ENCODE measurements at regions not wholly inside any gene's neighbourhood (a gene's known extent, or its start where the extent isn't known, plus 50 kb on each side); places are given as distances from the start of the nearest gene placed in this dataset.

DNA sequence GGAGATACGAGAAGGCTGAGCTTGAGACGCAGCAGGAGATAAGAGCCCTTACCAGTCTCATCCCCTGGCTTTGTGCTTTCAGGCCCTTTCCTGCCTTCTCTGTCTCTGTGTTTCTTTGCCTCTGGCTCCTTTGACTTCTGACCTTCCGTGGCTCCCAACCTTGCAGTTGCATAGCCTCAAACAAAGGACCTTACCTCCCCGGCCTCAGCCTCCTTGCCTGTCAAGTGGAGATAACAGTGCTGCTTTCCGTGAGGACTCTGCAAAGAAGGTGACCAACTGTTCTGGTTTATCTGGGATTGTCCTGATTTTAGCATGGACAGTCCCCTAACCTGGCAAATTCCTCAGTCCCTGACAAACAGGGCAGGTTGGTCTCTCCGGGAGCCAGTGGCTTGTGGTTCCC lies 287.8 kb upstream of the MVB12B start:
- TF ChIP-seq POLR2A (IDR thresholded peaks at IDR 0.05): no peak
- TF ChIP-seq, protein P1, sequence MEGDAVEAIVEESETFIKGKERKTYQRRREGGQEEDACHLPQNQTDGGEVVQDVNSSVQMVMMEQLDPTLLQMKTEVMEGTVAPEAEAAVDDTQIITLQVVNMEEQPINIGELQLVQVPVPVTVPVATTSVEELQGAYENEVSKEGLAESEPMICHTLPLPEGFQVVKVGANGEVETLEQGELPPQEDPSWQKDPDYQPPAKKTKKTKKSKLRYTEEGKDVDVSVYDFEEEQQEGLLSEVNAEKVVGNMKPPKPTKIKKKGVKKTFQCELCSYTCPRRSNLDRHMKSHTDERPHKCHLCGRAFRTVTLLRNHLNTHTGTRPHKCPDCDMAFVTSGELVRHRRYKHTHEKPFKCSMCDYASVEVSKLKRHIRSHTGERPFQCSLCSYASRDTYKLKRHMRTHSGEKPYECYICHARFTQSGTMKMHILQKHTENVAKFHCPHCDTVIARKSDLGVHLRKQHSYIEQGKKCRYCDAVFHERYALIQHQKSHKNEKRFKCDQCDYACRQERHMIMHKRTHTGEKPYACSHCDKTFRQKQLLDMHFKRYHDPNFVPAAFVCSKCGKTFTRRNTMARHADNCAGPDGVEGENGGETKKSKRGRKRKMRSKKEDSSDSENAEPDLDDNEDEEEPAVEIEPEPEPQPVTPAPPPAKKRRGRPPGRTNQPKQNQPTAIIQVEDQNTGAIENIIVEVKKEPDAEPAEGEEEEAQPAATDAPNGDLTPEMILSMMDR (IDR thresholded peaks at IDR 0.05): no peak

Data from right lobe of liver (tissue), 4 donors.